HG02588 (cell line): ENCODE measurements at regions not wholly inside any gene's neighbourhood (a gene's known extent, or its start where the extent isn't known, plus 50 kb on each side); places are given as distances from the start of the nearest gene placed in this dataset.
A peak's percentile ranks its signal among the peaks of the same experiment; 100 is the strongest.

Source experiments
- ATAC-seq: cut with Tn5 transposase; IDR thresholded peaks from one replicate; pipeline ENCODE4 v1.9.1; 2021; ENCODE audit warnings: mild to moderate bottlenecking, moderate library complexity; ENCODE audit not compliant: unreplicated experiment

DNA sequence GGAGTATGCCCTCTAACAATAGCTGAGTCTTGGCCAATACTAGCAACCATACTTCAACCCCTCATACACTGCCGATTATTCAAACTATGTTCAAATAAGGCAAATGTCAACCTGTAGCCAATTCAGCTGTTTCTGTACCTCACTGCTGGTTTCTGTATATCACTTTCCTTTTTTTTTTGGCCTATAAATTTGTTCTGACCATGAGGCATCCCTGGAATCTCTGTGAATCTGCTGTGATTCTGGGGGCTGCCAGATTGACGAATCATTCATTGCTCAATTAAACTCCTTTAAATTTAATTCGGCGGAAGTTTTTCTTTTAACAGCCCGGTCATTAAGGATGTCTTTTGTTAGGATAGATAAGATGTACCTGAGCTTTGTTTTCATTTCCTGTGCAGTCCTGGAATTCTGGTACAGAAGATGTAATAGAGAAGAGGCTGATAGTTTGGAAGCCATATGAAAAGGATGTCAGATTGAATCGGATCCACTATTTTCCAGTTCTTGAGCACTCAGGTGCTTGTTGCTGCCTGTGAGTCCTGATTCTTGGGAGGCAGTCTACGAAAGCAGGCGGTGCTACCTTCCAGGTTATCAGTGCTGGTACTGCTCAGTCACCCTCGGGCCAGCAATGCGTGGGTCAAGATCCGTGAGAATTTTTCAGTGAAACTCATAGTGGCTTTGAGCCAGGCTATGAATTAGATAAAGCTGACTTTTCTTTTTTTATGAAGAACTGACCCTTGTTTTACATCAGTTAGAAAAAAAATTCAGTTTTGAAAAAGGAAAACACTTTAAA, 106.2 kb upstream of the TUT7 start:
- no peak for ATAC-seq

DNA sequence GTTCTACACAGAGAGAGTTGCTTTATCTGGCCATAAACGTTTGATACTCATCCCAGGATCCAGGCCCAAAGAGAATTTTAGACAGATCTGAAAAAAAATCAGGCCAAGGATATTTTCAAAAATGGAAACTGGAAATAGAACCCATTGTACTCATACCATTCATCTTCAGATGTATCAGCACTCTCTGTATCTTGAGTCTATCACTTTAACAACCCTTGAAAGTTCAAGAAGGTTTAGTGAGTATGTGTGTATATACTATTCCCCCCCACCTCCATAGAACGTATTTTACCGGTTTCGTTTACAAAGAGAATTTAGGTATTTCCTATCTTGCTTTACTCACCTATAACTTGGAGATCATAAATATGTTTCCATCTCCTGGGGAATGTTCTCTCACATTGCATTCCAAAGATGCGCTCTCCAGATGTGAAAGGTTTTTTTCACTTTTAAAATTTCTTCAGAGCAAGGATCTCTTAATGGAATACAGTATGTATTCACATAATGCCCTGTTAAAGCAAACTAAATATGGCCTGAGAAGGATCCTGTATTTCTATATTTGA, 105.5 kb upstream of the TUT7 start:
- ATAC-seq: no peak

DNA sequence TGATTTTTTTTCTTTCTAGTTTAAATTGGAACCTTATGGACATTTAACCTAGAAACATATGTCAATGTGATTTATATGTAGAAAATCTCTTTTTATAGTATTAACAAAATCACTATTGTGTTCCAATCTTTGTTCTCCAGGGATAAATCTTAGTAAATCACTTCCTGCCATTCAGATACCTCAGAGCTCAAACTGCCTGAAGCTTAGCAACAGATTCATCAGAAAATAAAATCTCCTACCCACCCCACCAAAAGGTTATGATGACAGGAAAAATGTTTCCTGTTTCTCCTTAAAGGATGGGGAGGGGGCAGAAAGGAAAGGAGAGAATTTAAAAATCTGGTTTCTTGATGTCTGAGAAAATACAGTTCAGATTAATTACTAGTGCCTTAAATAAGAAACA, 105.0 kb upstream of the TUT7 start:
- no peak for ATAC-seq

DNA sequence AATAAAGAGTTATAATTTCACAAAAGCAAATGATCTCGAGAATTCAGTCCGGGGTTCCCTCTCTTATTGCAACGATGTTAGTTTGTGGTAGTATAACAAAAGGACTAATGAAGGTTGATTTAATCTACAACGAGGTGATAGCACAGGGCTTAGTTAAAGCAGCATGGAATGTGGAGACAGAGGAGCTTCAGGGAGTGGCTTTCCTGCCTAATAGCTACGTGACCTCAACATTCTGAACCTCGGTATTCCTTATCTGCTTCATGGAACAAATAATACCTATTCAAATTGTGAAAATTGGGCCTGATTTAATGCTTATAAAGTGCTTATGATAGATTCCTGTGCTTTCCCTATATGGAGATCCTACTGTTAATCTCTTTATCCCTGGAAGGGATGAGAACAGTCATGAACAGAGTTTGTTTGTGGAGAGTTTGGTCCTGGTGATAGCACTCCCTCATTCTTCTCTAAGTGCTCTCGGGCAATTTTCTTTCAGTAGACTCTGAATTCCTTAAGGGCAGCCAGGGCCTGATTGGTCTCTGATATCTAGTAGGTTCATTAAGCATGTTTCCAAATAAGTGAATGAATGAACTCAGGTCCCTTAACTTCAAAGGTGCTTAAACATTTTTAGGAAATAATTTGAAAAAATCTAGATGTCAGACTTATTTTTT, 104.1 kb upstream of the TUT7 start:
- no peak for ATAC-seq

DNA sequence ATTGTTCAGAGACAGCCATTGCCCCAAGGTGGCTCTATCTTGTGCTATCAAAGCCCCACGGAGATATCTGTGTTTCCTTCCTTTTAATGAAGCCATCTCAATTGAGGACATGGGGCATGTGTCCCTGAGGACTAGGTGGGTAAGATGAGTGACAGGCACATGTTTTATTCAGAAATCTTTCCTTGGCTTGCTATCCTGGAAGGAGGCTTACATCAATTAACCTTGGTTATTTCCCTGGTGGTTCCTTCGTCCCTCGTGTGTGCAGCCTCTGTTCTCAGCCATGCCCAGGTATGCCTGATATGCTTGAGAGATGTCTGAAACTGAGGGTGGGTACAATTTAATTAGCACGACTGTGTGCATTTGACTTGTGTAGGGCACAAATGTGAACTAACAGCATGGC, 102.2 kb upstream of the TUT7 start:
- ATAC-seq: no peak

DNA sequence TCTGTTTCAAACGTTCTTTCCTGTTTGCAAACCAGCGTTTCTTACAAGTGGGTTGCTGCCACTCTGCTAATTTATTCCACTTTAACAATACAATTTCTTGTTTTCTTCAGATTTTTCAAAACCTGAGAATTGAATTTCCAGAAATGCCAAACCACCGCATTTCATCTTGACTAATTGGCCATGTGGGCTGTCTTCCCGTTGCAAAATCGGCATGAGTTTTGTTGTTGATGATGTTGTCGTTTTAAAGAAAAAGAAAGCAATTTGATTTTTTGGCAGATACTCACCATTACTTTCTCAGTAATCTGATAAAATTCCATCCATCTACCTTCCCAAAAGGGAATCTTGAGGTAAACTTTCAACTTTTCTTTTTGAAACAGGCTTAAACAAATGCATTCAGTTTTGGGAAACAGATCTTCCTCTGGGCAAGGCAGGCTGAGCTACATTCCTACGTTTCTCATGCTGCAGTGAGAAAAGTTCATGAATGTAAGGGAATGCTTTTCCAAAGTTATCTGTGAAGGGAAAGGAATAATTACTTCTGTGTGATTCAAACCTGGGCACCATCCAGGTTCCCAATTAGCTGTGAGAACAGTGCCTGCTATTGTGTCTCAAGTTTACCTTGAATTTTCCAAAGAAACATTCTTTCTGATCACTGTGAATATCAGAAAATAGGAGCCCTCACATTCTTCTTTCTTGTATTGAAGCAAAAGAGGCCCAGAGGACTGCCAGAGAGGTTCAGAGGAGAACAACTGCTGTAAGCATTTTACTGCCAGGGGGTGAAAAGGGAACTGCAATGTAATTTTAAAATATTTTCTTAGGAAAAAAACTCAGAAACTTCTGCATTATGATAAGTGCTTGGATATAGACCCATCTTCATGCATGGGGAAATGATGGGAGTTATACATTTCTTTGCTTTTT, 100.7 kb upstream of the TUT7 start:
- no peak for ATAC-seq

DNA sequence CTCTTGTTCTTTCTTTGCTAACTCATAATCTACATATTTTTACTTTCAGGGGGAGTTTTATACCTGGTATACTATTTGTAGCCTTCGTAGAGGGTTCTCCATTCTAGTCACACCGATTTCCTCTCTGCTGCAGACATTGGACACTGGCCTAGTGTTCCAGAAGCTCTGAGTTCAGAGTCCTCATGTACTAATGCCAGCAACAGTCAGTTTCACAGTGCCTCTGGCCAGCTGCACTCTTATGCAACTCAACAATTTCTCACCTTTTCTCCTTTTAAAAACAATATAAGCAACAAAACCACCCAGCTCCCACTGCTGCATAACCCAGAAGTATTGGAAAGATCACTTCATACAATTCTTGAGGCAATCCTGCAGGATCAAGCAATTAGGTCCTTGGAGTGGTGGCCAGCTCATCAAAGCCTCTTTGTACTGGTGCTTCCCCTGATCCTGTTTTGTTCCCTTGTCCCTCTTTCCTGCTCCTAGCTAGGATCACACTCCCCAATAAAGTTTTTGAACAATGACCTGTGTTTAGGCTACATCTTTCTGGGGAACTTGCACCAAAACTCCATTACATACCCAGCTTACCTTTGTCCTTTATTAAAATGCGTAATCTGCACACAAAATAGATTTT, 98.1 kb upstream of the TUT7 start:
- ATAC-seq: no peak

DNA sequence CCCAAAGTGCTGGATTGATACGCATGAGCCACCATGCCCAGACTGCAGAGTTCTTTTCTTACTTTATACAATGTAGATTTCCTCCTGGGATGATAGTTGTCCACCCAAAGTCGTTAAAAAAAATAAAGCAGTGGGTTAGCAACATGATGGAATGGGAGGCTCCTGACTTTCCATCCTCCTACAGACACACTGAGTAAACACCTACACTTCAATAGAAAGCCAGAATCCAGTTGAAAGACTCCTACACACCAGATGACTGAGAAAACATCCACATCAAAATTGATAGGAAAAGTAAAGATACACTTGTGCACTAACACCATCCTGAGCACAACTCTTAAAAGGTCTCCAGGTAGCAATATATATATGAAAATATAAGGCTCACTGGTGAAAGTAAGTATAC, 95.0 kb upstream of the TUT7 start:
- ATAC-seq: no peak

DNA sequence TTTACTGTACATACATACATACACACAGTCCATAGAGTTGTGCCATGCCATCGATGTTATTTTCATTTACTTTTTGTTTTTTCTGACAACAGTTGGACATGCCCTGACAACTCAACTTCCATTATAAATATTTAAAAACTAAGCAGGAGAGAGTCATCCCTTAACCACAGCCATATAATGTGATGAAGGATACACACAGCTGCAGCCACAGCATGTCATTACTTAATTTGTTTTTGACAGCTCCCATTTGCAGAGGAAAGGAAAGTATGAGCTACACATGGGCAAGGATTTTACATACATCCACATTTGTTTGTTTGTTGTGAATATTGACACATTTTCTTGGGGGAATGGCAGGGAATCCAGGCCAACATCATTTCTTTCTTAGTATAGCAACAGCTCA, 91.5 kb upstream of the TUT7 start:
- no peak for ATAC-seq

DNA sequence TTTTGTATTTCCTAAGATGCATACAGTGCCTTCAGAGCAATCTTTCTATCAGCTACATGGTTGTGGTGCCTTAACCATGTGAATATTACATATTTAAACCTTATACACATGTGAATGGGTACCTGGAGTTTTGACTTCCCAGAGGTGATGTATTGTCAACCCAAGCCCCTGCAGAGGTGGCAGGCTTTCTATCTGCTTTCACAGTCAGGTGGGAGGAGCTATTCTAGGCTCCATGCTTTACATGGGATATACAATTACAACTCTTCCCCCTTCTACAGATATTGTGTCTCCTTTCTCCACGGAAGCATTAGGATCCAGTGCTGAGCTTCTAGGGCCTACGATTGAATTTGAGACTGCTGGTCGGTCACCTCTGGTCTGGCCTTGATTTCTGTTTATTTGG, 89.8 kb upstream of the TUT7 start:
- no peak for ATAC-seq

DNA sequence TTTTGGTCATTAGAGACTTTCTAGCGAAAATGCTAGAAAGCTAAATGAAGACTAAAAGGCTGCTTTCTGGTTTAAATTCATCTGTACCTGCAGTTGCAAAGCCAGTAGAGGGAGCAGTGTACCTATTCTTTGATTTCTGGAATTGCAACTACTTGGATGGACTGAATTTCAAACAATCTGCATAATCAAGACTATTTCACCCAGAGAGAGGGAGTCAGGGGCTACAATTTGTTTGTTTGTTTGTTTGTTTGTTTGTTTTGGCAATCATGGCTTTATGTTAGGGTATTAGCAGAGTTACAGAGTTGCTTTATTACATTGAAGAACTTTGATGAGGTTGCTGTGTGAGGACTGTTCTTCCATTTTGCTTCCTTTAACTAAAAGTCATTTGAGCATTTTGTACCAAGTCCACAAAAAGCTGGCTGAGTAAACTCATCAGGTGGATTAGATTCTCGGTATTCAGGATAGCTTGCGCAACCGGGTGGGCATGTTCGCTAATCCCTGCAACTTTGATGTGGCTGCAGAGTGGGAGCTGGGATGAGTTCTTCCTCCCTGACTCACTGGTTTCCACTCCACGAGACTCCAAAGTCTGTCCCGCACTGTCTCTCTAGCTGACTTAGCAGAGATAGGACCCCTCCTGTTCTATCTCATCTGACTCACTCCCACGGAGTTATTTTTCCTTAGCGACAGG, 80.0 kb upstream of the TUT7 start:
- ATAC-seq: no peak

DNA sequence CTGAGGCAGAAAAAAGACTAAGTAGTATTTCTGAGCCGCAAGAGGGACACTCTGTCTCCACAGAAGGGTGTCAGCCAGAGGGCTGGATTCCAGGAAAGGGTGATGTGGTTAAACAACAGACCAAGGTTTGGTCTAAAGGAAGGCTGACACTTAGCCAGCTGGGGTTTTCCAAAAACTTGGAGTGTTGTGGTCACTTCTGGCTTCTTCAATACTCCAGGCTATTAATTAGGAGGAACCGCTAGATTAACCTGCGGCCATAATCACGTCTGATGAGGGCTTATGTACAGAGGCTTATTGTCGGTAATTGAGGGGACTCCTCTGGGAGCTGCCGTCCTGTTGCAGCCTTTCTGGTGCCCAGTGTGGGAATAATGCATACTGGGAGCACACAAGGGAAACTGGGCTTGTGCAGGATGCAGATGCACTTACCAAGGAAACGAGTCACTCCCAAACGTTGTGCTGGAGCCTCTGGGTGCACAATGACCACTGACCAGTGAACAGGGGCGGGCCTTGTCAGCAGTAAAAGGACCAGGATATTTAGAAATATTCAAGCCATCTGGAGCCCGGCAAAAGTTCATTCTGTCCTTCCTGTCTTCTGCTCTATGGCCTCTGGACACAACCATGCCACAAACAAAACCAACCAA, 70.2 kb upstream of the TUT7 start:
- ATAC-seq: no peak

DNA sequence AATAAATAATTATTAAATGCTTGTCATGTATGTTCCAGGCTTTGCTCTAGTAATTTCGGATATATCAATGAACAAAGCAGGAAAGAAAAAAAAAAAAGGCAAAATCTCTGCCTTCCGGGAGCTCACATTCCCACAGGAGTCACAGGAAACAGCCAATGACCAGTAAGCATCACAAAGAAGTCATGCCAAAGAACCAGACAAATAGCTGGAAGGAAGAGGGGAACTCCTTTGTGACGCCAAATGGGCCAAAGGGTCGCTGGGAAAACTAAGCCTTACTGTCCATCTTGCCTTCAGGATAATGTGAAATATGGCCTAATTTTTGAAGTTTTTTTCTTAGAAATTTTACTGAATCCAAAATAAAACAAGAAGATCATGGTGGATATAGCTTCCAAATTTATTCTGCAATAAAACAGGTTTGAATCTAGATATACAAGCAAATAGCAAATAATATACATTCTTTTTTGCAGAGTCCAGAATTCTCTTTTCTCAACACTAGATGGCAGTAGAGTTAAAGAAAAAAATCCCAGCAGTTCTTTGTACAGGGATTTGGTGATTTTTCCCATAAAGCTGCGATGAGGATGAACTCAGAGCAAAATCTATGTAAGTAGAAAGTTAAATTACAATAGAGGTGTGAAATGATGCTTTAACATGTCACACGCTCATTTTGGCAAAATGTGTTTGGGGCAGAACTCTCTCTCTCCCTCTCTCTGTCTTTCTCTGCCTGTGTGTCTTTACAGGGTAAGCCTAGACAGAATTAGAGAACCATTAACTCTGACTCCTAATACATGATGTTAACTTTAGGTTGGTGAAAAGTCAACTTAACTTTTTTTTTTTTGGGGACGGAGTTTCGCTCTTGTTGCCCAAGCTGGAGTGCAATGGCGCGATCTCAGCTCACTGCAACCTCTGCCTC, 60.0 kb upstream of the TUT7 start:
- no peak for ATAC-seq

DNA sequence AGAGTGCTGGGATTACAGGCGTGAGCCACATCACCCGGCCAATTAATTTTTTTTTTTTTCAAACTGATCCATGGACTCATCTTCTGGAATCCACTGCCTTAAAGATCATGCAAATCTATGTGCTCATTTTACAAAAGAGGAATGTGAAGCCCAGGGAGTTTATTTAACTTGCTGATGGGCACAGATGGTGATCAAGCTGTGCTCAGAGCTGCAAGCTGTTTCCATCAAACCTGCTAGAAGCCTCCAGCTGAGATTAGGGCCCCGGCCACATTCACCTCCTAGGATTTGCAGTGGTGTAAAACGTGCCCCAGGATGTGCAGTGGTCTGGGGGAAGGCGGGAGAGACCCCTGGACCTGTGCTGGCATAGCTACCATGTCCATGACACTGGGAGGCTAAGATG, 56.1 kb upstream of the TUT7 start:
- ATAC-seq: no peak

DNA sequence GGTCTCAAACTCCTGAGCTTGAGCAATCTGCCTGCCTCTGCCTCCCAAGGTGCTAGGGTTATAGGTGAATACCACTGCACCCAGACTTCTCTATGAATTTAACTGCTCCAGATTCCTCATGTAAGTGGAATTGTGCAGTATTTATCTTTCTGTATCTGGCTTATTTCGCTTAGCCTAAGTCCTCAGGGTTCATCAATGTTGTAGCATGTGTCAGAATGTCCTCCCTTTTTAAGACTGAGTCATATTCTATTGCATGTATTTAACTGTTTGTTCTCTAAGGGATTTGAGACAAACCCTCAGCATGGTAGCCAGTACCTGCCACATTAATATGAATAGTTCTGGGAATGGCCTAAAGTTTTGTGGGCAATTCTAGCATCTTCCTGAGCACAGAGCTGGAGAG, 53.9 kb upstream of the TUT7 start:
- ATAC-seq: no peak

DNA sequence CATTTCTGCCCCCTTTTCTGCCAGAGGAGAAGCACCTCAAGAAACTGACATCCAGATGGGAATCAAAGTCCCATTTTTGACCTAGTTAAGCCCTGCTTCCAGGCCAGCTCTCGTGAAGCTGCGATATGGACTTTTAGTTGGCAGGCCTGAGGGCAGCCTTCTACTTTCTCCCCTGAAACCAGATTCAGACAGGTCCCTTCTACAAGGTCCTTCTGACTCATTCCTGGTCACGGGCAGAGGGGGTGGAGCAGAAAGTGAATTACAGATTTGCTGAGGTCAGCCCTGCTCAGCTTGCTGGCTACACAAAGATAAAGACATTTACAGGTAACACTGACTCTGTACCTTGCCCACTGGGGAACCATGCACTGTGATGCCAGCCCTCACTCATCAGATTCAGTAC, 52.8 kb upstream of the TUT7 start:
- peak; percentile 49 for ATAC-seq

DNA sequence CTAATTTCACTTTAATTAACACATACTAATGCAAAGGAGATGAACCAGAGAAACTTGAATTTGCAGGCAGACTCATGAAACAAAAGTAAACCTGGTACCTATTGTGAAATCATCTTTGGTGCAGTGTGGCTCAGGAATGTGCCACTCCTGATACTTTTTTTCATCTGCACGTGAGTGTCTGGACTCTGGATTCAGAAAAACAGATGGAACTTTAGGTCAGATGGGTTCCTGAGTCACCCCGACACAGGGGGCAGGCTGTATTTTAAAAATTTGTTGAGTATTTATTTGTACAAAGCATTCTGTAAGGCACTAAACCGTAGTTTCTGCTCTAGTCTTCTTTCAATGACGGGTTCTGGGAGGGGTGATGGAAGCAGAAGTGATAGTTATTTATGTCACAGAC, 52.2 kb upstream of the TUT7 start:
- no peak for ATAC-seq

DNA sequence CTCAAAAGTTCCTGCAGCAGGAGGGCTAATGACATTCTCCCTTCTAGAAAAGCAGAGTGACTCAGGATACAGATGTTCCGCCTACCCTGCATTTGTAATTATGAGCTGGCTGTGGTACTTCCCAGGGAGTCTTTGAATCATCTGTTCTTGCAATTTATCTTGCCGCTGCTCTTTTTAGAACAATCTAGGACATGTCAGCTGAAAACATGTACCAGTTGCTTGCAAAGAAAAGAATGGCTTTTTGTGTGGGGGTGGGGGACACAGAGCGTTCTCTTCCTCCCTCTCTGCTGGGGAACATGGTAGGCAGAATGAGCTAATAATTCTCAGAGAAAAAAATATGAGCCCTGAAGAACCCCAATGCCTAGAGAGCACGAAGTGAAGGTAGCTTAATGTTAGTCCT, 51.7 kb upstream of the TUT7 start:
- ATAC-seq: no peak

DNA sequence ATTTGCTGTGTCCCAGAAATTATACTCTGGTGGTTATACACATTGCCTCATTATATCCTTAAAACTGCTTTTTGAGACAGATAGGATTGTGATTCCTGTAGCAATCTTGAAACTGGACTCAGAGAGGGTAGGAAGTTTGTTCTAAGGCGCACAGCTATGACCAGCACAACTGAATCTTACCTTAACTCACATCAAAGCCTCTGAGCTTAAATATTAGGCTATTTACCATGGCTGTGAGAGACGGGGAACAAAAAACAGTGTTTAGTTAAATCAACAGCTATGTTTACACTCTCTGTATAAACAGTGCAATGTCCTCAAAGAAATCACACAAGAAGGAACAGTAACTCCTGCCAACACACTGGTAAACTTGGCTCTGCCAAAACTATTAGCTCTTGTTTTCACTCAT, 50.9 kb upstream of the TUT7 start:
- ATAC-seq: no peak
